Stimulated activated CD8-positive, alpha-beta memory T cell treated with anti-CD3 and anti-CD28 coated beads, Interleukin-7, amount 100 ng/mL, for 4 hours (primary cell): ENCODE measurements at regions not wholly inside any gene's neighbourhood (a gene's known extent, or its start where the extent isn't known, plus 50 kb on each side); places are given as distances from the start of the nearest gene placed in this dataset.
"Not testable (repeated sequence)": the region's sequence is repeated elsewhere in the genome, so short reads cannot be mapped to it uniquely, and the experiment has no call there.

ENCODE experiments used
- DNase-seq, 2 donors: peaks; one replicate each; pipeline ENCODE4 v3.0.0-alpha.2; 2020; ENCODE audit warnings: low read depth in 2 of 2

- DNase-seq = no peak
Measured at GRCh38 chr5:87752362-87752761, 339.6 kb upstream of the CCNH start.

GRCh38 chr5:87751824-87752223 is 339.1 kb upstream of the CCNH start:
- no peak for DNase-seq

GRCh38 chr5:87746891-87747377 is 334.2 kb upstream of the CCNH start:
- no peak for DNase-seq

- no peak for DNase-seq
Measured at GRCh38 chr5:87746341-87746740, 333.6 kb upstream of the CCNH start.

- DNase-seq = no peak
Measured at GRCh38 chr5:87741881-87742280, 329.2 kb upstream of the CCNH start.

- DNase-seq = no peak
Measured at GRCh38 chr5:87735923-87736322, 323.2 kb upstream of the CCNH start.

- DNase-seq = no peak
Measured at GRCh38 chr5:87733897-87734296, 321.2 kb upstream of the CCNH start.

- no peak for DNase-seq
Measured at GRCh38 chr5:87732875-87733768, 320.4 kb upstream of the CCNH start.

- no peak for DNase-seq
Measured at GRCh38 chr5:87729781-87730180, 317.1 kb upstream of the CCNH start.

- no peak for DNase-seq
Measured at GRCh38 chr5:87722286-87722685, 309.6 kb upstream of the CCNH start.

GRCh38 chr5:87718224-87718925 is 305.6 kb upstream of the CCNH start:
- DNase-seq = not testable (repeated sequence)

GRCh38 chr5:87717761-87718160 is 305.0 kb upstream of the CCNH start:
- no peak for DNase-seq

- no peak for DNase-seq
Measured at GRCh38 chr5:87705876-87706275, 293.1 kb upstream of the CCNH start.

GRCh38 chr5:87686975-87687374 is 274.2 kb upstream of the CCNH start:
- DNase-seq = no peak

- no peak for DNase-seq
Measured at GRCh38 chr5:87686018-87686417, 273.3 kb upstream of the CCNH start.

- DNase-seq = no peak
Measured at GRCh38 chr5:87674235-87674634, 261.5 kb upstream of the CCNH start.

GRCh38 chr5:87671146-87671545 is 258.4 kb upstream of the CCNH start:
- no peak for DNase-seq

- no peak for DNase-seq
Measured at GRCh38 chr5:87665166-87665565, 252.4 kb upstream of the CCNH start.

- no peak for DNase-seq
Measured at GRCh38 chr5:87661784-87662566, 249.2 kb upstream of the CCNH start.

GRCh38 chr5:87653242-87653641 is 240.5 kb upstream of the CCNH start:
- no peak for DNase-seq

GRCh38 chr5:87650284-87650683 is 237.6 kb upstream of the CCNH start:
- no peak for DNase-seq

- no peak for DNase-seq
Measured at GRCh38 chr5:87649455-87649854, 236.7 kb upstream of the CCNH start.
